K562 (cell line): ENCODE measurements at regions not wholly inside any gene's neighbourhood (a gene's known extent, or its start where the extent isn't known, plus 50 kb on each side); places are given as distances from the start of the nearest gene placed in this dataset.

ENCODE experiments used
- EZH2 ChIP-seq: IDR thresholded peaks from 2 replicates; pipeline ENCODE4 v1.6.1; 2012; ENCODE audit warnings: low read depth, mild to moderate bottlenecking, inconsistent platforms, low read length, borderline replicate concordance
- RNF219 ChIP-seq: fragments of 250-450 bp; sonication (Bioruptor Pico); IDR thresholded peaks from 2 replicates; pipeline ENCODE4 v1.5.0; 2022; ENCODE audit warnings: mild to moderate bottlenecking
- SRF ChIP-seq, 2 experiments: fragments of 250-450, 450-650 bp in 1 of 2; sonication (Bioruptor Pico) in 1 of 2; sonication (generic) in 1 of 2; formaldehyde crosslinking; IDR thresholded peaks; 2 replicates each; pipeline versions ENCODE4 v1.5.0 to v1.5.1; 2020 to 2022; ENCODE audit warnings: mild to moderate bottlenecking in 1 of 2, missing genetic modification reagents in 1 of 2

GRCh38 chr3:115553796-115554486 is 69.4 kb upstream of the GAP43 start:
- TF ChIP-seq EZH2 = no peak
- no peak for TF ChIP-seq RNF219 (CRISPR knock-in tag)
- TF ChIP-seq SRF (CRISPR knock-in tag; IDR thresholded peaks at IDR 0.05) = no peak
